Cardiac fibroblast (primary cell): ENCODE measurements at regions not wholly inside any gene's neighbourhood (a gene's known extent, or its start where the extent isn't known, plus 50 kb on each side); places are given as distances from the start of the nearest gene placed in this dataset.

Experiments
- DNase-seq, 2 donors: peaks; one replicate each; pipeline versions ENCODE4 v3.0.0 to v3.0.0-alpha.2; 2010; ENCODE audit warnings: low read depth in 2 of 2
- H3K4me3 ChIP-seq, 2 donors: replicated peaks in 1 of 2; 1 replicate in 1 of 2; 2 replicates in 1 of 2; pipeline ENCODE4 v1.5.1; 2011; ENCODE audit warnings: low read depth in 2 of 2, low read length in 2 of 2, mild to moderate bottlenecking in 2 of 2, moderate library complexity in 1 of 2
- TF ChIP-seq, protein P1 (sequence below): IDR thresholded peaks from one replicate; pipeline ENCODE4 v1.5.1; 2011; ENCODE audit warnings: low read depth, mild to moderate bottlenecking, low read length, inconsistent platforms

DNA sequence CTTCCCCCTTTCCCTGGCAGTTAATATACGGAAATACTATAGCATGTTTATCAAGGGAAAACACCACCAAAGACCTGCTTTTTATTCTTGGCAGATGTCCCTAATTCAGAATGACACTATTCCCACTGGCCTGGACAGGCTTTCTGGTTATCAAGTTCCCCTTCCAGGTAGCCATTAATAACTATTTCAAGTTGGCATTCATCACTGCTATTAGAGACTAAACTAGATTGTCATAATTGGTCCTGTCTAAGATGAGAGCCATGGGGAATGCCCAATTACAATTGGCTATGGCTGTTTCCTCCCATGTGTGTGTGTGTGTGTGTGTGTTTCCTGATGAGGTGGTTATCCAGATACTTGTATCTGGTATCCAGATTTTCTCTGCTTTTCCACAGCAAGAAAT lies 608.1 kb downstream of the SQOR start:
- no peak for DNase-seq
- TF ChIP-seq, protein P1, sequence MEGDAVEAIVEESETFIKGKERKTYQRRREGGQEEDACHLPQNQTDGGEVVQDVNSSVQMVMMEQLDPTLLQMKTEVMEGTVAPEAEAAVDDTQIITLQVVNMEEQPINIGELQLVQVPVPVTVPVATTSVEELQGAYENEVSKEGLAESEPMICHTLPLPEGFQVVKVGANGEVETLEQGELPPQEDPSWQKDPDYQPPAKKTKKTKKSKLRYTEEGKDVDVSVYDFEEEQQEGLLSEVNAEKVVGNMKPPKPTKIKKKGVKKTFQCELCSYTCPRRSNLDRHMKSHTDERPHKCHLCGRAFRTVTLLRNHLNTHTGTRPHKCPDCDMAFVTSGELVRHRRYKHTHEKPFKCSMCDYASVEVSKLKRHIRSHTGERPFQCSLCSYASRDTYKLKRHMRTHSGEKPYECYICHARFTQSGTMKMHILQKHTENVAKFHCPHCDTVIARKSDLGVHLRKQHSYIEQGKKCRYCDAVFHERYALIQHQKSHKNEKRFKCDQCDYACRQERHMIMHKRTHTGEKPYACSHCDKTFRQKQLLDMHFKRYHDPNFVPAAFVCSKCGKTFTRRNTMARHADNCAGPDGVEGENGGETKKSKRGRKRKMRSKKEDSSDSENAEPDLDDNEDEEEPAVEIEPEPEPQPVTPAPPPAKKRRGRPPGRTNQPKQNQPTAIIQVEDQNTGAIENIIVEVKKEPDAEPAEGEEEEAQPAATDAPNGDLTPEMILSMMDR: no peak
- H3K4me3 ChIP-seq: no peak overlapping the region

DNA sequence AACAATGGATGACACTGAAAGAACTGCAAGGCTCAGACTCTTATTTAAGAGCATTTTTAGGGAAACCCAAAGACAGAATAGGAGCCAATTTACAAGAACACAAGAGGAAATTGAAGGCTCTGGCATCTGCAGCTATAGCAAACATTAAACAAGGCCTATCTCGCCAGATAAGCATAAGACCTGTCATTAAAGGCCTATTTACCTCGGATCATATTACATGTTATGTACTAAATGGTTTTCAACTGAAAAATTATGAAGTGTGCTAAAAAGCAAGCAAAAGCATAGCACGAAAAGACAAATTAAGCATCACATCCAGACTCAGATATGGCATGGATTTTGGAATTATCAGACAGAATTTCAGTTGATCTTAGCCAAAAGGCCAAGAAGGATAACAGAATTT lies 617.1 kb downstream of the SQOR start:
- DNase-seq: no peak
- TF ChIP-seq, protein P1: no peak
- H3K4me3 ChIP-seq: no peak overlapping the region

DNA sequence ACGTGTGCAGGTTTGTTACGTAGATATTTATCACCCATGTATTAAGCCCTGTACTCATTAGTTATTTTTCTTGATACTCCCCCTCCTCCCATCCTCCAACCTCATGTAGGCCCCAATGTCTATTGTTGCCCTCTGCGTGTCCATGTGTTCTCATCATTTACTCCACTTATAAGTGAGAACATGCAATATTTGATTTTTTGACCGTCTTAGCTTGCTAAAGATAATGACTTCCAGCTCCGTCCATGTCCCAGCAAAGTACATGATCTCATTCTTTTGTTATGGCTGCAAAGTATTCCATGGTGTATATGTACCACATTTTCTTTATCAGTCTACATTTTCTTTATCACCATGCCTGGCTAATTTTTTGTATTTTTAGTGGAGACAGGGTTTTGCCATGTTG lies 623.2 kb downstream of the SQOR start:
- H3K4me3 ChIP-seq: no peak overlapping the region
- no peak for DNase-seq
- TF ChIP-seq, protein P1: no peak

DNA sequence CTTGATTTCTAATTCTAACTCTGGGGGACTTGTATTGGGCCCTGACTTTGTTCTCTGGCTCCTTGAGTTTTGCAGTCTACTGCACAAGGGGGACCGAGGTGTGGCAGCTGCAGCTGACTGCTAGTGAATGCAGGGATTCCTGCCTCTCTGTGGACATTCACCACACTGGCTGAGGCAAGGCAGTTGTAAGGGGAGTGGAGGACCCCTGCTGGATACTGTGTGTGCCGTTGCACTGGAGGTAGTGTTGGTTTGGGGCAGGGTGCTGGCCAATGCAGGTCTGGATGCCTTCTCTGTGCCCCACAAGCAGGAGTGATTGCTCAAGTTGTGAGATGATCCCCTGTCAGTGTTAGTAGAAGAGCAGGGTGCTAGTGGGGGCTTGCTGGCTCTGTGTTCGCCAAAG lies 626.1 kb downstream of the SQOR start:
- TF ChIP-seq, protein P1: no peak
- H3K4me3 ChIP-seq: no peak overlapping the region
- DNase-seq: no peak

DNA sequence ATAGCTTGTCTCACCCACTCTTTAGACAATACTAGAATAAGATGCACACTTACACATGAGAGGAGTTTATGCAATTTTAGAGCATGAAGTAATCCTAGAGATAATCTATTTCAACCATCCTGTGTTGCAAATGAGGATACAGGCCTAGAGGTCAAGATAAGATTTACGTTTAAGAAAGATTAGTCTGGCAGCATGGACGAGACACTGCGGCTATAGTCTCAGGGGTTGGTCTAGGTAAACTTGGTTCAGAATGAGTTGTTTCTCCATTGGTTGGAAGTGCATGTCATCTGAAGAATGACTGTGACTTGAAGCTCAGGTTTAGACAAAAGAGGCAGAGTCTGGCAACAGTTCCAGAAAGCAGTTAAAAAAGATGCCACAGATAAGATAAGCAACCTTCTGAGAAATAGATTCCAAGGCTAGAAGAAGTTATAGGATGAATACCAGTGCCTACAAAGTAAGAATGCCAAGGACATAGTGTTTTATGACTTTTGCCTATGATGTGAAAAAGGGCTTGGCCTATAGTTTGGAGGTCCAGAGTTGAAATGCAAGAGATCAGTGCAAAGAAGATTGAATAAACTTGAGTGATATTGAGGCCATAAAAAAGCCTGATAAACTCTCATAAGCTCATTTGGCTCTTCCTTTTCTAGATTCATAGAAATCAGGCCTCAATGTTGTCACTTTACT lies 631.0 kb downstream of the SQOR start:
- no peak overlapping the region for H3K4me3 ChIP-seq
- TF ChIP-seq, protein P1: no peak
- no peak for DNase-seq

DNA sequence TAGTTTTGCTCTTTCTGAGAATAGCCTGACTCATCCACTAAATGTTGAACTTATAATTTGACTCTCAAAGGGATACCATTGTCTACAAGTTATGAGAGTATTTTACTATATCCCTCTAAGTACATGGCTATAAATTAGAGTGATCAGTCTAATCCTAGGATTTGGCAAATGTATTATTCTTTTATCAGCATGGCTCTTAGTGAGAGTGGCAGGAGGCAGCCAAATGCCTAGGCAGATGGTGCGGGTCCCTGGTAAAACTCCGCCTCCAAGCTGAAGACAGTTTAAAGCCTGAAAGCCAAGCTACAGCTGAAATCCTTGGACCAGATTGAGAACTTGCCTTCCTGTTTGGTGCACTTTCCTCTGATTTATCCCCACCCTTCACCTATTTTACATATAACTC lies 631.8 kb downstream of the SQOR start:
- H3K4me3 ChIP-seq: no peak overlapping the region
- DNase-seq: no peak
- TF ChIP-seq, protein P1: no peak
